OCI-LY1 (cell line): ENCODE measurements at regions not wholly inside any gene's neighbourhood (a gene's known extent, or its start where the extent isn't known, plus 50 kb on each side); places are given as distances from the start of the nearest gene placed in this dataset.

Experiments
- CTCF ChIP-seq: fragments of 200-600 bp; sonication (generic), shearing (Covaris generic); IDR thresholded peaks from 2 replicates; pipeline ENCODE4 v1.5.1; 2017; ENCODE audit warnings: mild to moderate bottlenecking, antibody characterized with exemption, low read length, moderate library complexity, mixed read lengths
- EZH2 ChIP-seq: fragments of 200-600 bp; sonication (generic), shearing (Covaris generic); IDR thresholded peaks from 2 replicates; pipeline ENCODE4 v1.8.0; 2017; ENCODE audit warnings: borderline replicate concordance, mixed run types, mild to moderate bottlenecking, antibody characterized with exemption, low read length, moderate library complexity, mixed read lengths

DNA sequence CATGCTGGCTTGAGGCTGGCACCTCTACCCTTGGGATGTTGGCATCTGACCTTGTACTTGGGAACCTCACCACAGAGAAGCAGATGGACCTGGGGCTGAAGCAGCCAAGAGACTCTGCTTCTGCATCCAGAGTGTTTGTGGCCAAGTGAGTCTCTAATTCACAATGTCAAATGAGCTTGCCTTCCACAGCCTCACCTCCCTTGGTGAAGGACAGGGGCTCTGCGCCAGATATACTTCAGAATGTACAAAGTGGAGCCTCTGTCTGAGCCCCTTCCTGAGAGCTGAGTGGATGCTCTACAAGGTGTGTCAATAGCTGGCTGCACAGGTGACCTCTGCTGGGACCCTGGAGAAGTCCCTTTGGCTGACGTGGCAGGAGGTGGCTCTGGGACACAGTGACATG lies 508.9 kb downstream of the CDH26 start:
- TF ChIP-seq CTCF (no peak), EZH2 (no peak)
